Uterus (tissue), 2 donors: ENCODE measurements at regions not wholly inside any gene's neighbourhood (a gene's known extent, or its start where the extent isn't known, plus 50 kb on each side); places are given as distances from the start of the nearest gene placed in this dataset.

ENCODE experiments used
- POLR2A ChIP-seq, 2 donors: fragments of 450-650 bp; IDR thresholded peaks; one replicate each; pipeline ENCODE4 v1.6.1; 2016; ENCODE audit warnings: antibody characterized with exemption in 2 of 2, mild to moderate bottlenecking in 1 of 2, moderate library complexity in 1 of 2
- TF ChIP-seq, protein P1 (sequence below), 4 experiments: fragments of 200-600 bp in 2 of 4; fragments of 450-650 bp in 2 of 4; sonication (generic) in 2 of 4; IDR thresholded peaks; one replicate each; pipeline ENCODE4 v1.5.1; 2016 to 2019; ENCODE audit warnings: antibody characterized with exemption in 4 of 4, mild to moderate bottlenecking in 2 of 4, moderate library complexity in 1 of 4

DNA sequence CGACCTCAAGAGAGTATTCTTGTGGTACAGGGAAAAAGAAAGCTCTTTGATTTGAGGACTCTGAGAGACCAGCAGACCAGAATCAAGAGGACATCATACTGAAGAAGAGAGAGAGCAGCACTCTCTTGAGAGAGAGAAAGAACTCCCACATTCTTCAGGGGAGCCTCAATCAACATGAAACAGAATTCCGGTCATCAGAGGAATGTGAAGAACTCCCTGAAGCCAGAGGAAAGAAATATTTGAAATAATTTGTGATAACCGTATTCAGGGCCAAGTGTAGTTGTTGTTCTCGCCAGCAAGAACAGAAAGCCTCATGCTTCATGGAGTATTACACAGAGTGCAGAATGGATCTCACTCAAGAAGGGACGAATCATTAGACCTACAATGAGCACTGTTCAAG is 363.8 kb upstream of the TMEM132C start:
- TF ChIP-seq, protein P1, sequence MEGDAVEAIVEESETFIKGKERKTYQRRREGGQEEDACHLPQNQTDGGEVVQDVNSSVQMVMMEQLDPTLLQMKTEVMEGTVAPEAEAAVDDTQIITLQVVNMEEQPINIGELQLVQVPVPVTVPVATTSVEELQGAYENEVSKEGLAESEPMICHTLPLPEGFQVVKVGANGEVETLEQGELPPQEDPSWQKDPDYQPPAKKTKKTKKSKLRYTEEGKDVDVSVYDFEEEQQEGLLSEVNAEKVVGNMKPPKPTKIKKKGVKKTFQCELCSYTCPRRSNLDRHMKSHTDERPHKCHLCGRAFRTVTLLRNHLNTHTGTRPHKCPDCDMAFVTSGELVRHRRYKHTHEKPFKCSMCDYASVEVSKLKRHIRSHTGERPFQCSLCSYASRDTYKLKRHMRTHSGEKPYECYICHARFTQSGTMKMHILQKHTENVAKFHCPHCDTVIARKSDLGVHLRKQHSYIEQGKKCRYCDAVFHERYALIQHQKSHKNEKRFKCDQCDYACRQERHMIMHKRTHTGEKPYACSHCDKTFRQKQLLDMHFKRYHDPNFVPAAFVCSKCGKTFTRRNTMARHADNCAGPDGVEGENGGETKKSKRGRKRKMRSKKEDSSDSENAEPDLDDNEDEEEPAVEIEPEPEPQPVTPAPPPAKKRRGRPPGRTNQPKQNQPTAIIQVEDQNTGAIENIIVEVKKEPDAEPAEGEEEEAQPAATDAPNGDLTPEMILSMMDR (IDR thresholded peaks at IDR 0.05) = no peak
- TF ChIP-seq POLR2A (IDR thresholded peaks at IDR 0.05) = no peak
